ENCODE measurements at regions not wholly inside any gene's neighbourhood (a gene's known extent, or its start where the extent isn't known, plus 50 kb on each side); places are given as distances from the start of the nearest gene placed in this dataset.

GRCh38 chr2:118322406-118322805 lies 234.1 kb downstream of the INSIG2 start:
- DNase-seq, result no peak

- DNase-seq, result no peak
Measured at GRCh38 chr2:118321432-118322105, 233.3 kb downstream of the INSIG2 start.

- DNase-seq, result no peak
Measured at GRCh38 chr2:118320658-118321057, 232.4 kb downstream of the INSIG2 start.

- no peak for DNase-seq
Measured at GRCh38 chr2:118320196-118320595, 231.9 kb downstream of the INSIG2 start.

GRCh38 chr2:118319271-118319684 lies 231.0 kb downstream of the INSIG2 start:
- DNase-seq, result no peak

- no peak for DNase-seq
Measured at GRCh38 chr2:118315606-118316005, 227.3 kb downstream of the INSIG2 start.

- no peak for DNase-seq
Measured at GRCh38 chr2:118312969-118313756, 224.9 kb downstream of the INSIG2 start.

- DNase-seq, result no peak
Measured at GRCh38 chr2:118310681-118311429, 222.6 kb downstream of the INSIG2 start.

- peak; percentile 56 to 61 for DNase-seq
Measured at GRCh38 chr2:118309946-118310680, 221.8 kb downstream of the INSIG2 start.

- no peak for DNase-seq
Measured at GRCh38 chr2:118309257-118309945, 221.1 kb downstream of the INSIG2 start.

GRCh38 chr2:118307864-118308263 lies 219.6 kb downstream of the INSIG2 start:
- DNase-seq, result no peak

- no peak for DNase-seq
Measured at GRCh38 chr2:118301248-118301647, 213.0 kb downstream of the INSIG2 start.

- no peak for DNase-seq
Measured at GRCh38 chr2:118300832-118301231, 212.6 kb downstream of the INSIG2 start.

- no peak for DNase-seq
Measured at GRCh38 chr2:118296663-118297062, 208.4 kb downstream of the INSIG2 start.

- DNase-seq, result no peak
Measured at GRCh38 chr2:118295592-118296390, 207.5 kb downstream of the INSIG2 start.

GRCh38 chr2:118294063-118294462 lies 205.8 kb downstream of the INSIG2 start:
- DNase-seq, result no peak

- DNase-seq, result no peak
Measured at GRCh38 chr2:118292991-118293390, 204.7 kb downstream of the INSIG2 start.

- DNase-seq, result no peak
Measured at GRCh38 chr2:118291251-118291880, 203.1 kb downstream of the INSIG2 start.

- DNase-seq, result no peak
Measured at GRCh38 chr2:118290411-118291250, 202.4 kb downstream of the INSIG2 start.
